NCI-H1092 (cell line): ENCODE measurements at regions not wholly inside any gene's neighbourhood (a gene's known extent, or its start where the extent isn't known, plus 50 kb on each side); places are given as distances from the start of the nearest gene placed in this dataset.

Source experiments
- DNase-seq: peaks from one replicate; lab custom pipeline; 2025; lab: John Stamatoyannopoulos, UW

DNA sequence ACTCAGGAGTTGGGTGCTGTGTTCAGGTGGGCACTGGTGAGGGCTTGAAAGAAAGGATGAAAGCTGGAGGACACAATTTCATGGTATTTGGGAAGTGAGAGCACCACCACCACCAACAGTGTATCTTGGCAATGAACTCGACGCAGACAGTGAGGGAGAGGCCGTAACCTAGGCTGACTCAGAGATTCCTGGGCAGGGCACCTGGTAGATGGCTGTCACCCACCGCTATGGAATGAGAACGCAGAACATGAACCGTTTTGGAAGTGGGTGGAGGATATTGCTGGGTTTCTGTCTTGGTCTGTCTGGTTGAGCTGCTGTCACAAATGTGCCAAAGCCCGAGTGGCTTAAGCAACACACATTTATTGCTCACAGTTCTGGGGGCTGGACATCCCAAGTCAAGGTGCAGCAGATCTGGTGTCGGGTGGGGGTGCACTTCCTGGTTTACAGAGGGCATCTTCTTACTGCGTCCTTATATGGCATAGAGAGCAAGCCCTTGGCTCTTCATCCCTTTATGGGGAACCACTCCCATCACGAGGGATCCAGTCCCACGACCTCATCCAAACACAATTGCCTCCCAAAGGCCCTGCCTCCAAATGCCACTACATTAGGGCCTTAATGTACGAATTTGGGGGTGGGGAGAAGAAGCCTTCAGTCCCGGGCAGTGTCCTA is 246.3 kb downstream of the SIPA1L2 start:
- no peak for DNase-seq

DNA sequence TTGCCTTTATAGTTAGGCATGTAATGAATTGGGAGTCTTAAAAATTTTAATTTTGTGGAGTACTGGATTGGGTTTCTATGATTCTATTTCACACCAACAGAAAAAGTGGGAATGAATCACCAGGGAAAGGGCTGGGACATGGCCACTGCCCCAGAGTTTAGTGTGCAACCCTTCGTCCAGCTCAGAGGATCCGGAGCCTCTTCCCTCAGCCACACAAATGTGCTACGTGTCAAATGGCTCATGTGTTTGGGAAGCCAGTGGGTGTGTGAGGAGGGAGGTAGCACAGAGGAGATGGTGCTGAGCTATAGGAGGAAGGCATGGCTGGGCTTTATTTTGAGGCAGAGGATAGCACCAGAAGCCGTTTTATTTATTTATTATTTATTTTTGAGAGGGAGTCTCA is 247.3 kb downstream of the SIPA1L2 start:
- DNase-seq, result no peak

DNA sequence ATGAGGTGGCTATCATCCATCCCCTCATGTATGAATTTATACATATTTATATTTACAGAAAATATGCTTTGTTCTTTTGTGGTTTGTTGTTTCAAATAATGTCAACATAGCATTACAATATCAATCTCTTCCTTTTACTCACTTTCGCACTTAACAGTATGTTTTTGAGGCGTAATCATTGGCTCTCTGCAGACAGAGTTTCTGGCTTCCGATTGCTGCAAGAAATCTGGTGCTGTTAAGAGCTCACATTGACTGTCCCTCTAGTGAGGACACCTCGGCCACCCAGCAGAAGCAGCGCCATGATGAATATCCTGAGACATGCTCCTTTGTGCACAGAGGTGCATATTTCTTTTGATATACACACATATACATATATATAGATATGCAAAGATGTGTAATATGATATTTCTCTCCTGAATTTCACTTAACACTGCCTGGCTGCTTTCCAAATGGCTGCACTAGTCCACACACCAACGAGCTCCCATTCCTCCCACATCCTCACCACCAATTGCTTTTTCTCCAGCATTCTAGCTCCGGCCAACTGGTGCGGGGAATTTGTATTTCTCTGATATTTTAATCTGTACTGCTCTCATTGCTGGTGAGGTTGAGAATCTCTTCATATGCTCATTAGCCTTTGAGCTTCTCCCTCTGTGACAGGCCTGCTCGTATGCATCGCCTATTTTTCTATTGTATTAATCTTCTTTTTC is 248.4 kb downstream of the SIPA1L2 start:
- no peak for DNase-seq

DNA sequence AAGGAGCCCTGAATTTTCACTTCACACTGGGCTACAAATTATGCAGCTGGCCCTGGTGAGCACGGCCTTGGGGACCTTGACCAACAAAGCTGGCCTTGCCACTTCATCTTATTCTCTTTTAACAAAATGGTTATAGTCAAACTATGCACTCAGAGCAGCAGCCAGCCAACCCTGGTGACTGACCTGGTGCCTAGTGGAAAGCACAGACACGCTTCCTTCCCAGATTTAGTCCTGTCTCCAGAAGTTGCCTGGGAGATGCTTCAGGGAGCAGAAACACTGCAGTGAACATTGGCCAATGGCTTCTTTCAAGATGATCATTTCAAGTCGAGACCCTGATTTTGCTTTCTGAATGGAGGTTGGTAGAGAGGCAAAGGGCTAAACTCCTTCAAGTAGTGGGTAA is 249.3 kb downstream of the SIPA1L2 start:
- no peak for DNase-seq

DNA sequence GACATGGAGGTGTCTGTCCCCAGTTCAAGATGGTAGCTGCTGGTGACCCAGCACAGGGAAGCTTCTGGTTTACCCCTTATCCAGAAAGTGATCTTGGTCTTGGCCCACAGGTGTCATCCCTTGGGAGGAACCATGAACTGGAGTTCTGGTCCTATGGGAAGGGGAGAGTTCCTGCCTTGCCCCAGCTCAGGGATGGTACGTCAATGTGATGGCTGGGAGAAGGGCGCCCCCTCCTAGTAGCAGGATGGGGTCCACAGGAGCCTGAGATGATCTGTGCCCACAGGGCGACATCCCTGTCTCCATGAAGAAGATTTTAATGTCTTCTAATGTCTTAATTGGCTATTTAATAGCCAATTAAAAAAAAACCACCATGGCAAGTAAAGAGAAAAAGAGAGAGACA is 249.8 kb downstream of the SIPA1L2 start:
- DNase-seq, result no peak

DNA sequence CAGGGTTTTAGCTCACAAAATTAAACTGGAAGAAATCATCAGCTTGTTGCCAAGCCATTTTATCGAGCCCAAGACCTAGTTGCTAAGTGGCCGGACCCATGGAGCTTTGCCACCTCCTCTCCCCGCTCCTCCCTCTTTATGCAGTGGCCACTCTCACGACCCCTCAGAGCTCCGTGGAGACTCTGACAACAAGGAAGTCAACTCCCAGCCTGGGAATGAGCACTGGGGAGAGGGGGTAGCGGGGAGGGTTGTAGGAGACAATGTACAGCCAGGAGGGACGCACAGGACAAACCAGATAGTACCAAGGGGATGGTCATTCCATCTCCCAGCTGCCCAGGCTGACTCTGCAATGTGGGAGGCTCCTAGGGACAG is 250.9 kb downstream of the SIPA1L2 start:
- peak; percentile 74 for DNase-seq

DNA sequence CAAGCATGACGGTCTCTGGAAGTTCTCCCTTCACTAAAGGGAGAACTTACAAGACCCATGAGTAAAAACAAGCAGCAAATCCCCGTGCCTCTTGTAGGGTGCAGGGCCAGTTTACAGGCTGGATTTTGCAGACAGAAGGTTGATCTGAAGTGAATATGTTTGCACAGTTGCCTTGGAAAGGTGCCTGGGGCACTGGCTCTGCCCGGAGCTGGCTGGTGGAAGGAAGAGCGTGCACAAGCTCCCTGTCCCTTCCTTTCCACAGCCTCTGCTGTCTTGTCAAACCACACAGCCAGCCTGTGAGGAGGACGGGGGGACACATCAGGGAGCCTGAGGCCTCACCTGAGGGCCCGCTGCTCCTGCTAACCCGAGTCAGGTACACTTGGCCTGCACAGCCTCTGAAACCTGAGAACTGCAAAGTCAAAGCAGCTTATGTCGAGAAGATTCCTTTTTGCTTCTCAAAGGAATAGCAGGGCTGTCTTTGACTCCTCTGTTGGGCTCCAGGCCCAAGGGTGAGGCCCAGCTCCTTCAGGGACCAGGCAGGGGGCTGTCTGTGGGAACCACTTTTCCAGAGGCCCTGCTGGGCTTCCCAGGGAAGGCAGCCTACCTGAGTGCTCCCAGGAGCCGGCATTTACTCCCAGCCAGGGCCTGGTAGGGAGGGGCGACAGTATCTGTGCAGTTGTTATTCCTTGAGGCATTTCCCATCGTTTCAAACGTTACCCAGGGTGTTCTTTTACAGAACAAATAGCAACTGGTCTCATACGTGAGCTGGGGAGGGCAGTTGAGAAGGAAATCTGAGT is 251.5 kb downstream of the SIPA1L2 start:
- peak; percentile 74 for DNase-seq

DNA sequence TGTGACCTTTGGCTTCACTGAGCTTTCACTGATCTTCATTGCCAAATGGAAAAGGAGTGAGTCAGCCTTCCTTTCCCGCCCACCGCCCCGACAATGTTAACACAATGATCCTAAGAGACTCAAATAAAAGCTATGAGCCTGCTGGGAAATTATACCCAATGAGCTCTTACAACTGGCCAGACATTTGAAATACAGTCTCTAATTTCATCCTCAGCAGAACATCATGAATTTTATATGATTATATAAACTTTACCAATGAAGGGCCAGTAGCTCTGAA is 252.5 kb downstream of the SIPA1L2 start:
- DNase-seq, result no peak

DNA sequence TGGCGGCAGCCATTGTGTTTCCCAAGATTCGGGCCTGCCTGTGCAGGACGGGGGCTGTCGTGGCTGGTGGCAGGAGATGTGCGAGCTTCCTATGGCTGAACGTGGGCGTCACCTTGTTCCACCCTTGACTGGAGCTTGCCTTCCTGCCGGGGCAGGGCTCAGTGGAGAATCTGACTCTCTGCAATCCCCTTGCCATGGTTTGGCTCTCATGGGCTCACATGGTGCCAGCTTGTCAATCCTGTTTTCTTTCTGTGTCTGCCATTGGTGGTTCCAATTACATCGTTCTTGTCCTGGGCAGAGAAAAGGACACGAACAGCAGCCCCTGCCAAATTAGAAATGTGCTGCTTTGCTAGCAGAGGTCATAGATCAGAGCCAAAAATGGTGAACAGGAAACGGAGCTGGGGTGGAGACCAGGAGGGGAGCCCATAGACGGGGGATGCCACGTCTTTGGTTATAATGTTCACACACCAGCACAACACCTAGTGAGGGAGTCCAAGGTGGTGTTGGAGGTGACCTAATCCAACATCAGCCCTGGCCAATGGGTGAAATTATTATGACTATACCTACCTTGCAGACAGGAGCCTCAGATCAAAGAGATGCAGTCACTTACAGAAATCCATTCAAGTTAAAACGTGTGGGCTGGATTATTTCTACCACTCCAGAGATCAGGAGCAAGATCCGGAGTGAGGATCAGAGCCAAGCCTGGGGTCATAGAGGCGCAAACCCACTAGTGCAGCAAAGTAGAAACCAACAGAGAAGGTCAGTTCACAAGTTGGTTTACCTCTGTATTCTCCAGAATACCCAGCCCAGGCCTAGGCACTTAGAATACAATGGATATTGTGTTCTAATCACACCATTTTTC is 253.1 kb downstream of the SIPA1L2 start:
- DNase-seq, result no peak

DNA sequence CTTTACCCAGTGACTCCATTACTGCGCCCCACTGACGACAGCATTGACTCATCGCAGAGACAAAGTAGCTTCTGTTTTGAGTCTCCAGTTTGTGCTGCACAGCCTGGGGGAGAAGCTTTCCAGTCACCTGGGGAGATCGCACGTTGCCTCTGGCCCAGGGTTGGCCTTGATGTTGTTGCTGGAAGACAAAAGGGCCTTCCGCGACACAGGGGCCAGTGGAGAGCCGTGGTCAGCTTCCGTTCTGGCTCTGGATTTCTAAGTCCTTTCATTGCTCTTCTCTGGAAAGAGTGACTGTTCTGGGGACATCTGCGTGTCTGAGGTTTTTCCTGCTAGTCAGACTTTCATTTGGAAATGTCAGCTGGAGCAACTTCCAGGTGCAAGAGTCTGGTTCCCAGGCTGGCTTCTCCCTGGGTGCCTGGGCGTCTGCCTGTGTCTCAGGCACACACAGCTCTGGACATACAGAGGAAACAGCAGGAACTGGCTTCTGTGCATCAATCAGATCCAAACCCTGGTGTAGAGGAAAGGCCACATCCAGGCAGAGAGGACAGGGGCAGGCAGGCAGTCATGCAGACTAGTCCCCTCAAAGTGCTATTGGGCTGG is 257.0 kb downstream of the SIPA1L2 start:
- no peak for DNase-seq

DNA sequence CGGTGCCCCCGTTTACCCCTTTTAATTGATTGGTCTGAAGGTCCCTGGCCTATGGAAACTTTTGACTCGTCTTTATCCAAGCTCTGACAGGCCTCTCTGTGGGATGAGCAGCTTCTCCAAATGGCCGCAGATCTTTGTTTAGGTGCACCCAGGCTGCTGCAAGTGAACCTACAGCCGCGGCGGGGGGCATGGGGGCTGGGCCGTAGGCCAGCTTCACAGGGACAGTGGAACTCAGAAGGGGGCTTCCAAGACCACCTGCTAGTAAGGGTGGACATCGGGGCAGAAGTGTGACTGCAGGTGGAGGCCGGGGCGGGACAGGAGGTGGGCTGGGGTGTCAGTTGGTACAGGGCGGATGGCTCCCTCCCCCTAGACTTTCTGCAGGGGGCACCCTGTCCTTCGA is 257.5 kb downstream of the SIPA1L2 start:
- DNase-seq, result no peak

DNA sequence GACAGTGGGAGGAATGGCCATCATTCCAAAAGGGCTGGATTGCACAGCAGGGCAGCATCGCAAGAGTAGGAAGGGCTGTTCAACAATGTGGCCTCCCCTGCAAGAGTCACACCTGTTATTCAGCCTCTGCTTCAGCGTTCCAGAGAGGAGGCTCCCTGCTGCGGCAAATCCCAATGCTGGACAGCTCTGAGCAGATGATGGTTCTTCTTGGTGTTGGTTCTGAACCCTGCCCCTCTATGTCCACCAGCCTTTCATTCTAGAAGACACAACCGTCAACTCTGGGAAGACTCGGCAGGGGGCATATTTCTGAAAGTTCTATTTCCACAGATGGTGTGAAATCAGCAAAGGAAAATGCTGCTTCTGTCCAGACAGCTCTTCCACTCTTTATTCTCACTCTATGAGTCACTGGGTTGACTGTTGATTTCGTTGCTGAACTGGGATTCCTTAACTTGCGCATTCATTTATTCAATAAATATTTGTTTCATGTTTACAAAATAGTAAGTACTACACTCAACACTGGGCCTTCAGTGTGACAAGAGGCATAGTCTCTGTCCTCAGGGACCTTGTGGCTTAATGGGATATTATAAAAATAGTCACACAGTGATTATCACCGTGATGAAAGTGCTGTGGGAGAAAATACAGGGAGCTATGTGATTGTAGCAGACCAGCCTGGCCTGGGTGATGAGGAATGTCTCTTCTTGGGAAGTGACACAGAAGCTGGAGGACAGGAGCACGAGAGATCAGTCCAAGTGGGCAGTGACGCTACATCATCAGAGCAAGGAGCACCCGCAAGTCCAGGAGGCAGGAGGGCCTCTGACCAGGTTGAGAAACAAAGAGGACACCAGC is 260.3 kb downstream of the SIPA1L2 start:
- DNase-seq, result no peak

DNA sequence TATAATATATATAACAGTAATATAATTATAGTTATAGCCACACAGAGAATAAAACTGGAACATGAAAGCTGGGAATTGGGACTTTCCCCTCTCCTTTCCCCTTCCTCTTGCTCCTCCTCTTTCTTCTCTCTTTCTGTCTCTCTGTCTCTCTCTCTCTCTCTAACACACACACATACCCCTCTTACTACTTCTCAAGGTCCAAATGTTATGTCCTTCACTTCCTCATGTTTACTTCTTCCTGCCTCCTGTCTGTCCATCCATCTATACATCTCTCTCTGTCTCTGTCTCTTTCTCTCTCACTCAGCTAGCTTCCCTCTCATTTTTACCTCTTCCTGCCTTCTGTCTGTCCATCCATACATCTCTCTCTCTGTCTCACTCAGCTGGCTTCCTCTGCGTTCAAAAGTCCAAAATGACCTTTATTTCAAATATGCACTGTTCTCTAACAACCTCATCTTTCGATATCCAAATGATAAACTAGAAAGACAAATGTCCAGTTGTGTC is 261.1 kb downstream of the SIPA1L2 start:
- DNase-seq, result no peak

DNA sequence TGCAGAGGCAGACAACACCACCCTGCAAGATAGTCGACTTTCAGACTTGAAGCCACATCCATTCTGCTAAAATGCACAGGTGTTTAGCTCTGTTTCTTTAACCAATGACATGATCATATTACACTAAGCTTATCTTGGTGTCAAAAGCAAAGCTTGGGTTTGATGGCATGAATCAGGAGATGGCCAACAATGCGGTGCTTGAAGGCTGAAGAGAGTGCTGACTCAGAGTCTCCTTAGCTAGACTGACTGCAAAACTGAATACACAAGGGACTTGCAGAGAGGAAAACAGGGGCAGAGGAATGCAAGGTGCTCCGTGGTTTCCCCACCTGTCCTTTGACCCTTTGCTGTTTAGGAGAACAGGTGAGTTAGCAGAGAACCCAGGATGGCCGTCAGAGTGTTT is 262.6 kb downstream of the SIPA1L2 start:
- DNase-seq, result no peak

DNA sequence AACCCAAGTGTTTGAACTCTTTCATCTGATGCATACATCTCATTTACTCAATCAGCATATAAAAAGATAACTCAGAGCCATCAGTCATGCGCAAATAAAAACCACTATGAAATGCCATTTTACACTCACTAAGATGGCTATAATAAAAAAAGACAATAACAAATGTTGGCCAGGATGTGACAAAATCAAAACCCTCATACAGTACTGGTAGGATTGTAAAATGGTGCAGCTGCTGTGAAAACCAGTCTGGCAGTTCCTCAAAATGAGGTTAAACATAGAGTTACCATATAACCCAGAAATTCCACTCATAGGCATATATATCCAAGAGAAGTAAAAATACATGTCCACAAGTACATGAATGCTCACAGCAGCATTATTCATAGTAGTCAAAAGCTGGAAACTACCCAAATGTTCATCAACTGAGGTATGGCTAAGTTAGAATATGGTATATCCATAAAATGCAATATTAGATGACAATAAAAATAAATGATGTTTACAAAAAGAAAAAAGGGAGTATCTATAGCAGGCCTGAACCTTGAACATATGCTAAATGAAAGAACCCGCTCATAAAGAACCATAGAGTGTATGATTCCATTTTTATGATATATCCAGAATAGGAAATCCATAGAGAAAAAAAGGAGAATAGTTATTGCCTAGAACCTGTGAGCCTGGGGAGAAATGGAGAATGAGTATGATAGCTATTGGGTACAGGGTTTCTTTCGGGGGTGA is 265.1 kb downstream of the SIPA1L2 start:
- DNase-seq, result no peak

DNA sequence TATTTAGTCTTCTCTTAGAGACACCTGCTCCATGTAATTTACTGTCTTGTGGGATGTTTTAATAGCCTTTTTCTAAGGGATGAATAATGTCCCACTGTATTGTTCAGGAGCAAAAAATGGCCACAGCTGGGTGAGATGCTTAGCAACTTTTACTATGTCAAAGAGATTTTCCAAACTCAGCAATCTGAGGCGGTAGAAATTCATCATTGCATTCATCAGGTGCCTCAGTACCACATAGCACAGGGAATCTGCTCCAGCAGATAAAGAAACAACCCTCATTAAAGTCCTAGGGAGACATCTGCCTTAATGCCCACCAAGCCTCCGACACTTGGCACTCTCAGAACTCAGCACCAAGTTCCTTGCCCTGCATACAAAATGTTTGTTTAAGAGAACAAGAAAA is 266.9 kb downstream of the SIPA1L2 start:
- DNase-seq, result no peak

DNA sequence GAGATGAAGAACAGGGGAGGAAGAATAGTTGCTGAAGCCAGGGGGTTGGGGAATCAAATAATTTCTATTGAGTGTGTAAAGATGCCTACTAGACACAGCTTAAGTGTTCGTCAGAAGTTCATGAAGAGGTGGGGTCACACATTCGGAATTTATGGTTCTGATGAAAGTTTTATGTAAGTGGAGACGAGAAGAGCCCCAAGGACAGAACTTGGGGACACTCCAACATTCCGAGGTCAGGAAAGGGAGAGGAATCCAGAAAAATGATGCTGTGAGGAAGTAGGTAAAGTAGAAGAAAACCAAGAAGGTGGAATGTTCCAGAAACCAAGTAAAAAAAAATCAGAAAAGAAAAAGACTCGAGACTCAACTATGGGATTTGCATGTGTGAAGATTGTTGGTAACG is 272.5 kb downstream of the SIPA1L2 start:
- no peak for DNase-seq

DNA sequence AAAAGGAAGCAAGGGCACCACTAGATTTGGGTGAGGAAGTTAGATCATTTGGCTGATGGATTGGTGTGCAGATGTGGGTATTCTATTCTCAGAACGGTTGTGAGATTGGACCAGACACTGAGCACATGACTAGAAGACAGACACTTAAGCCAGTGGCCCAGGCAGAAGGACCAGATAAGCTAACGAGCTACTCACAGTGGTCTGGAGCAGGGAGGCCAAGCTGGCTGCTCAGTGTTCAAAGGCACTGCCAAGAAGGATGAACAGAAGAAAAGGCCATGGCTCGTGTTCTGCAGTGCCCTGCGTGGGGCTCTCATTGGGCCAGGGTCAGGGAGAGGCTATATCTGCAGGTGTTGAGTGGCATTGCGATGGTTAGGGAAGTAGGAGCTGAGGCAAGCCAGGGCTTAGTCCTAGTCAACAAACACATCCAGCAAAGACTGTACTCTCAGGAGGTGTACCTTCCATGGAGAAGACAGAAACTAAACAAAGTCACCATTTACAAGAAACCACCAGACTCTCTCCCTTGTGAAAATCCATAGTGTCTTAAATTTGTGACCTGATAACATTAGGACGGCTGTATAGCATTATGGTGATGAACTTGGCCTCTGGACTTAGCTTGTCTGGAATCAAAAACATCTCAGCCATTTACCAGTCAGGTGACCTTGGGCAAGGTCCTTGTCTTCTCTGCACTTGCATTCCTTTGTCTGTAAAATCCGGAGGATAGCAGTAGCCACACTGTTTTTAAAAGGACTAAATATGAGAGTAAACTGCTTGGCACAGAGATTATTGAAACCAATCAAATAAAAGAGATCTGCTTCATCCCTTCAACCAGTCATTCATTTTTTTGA is 274.5 kb downstream of the SIPA1L2 start:
- no peak for DNase-seq

DNA sequence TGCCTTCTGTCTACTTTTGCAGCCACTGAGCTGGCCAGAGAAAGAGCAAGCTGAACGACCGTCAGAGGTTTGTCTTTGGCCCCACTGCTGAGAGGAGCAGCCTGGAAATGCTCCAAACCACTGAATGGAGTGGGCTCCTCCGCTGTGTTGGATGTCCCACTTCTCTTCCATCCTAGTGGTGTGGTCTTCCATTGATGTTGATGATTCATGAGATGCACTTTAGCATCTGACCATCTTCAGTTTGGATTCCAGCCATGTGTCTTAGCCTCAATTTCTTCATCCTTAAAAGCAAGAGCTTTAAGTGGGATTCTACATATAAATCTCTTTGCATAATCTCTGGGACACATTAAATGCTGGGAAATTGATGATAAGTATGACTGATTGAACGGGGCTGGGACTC is 276.9 kb downstream of the SIPA1L2 start:
- DNase-seq, result no peak
